Heart right ventricle (tissue), 16 donors: ENCODE measurements at regions not wholly inside any gene's neighbourhood (a gene's known extent, or its start where the extent isn't known, plus 50 kb on each side); places are given as distances from the start of the nearest gene placed in this dataset.
"Not testable (repeated sequence)": the region's sequence is repeated elsewhere in the genome, so short reads cannot be mapped to it uniquely, and the experiment has no call there.

Source experiments
- ATAC-seq, 8 donors: fragments of 200-7000 bp; cut with Tn5 transposase; one replicate each; pipeline ENCODE4 v1.9.1; 2020; ENCODE audit warnings: mild to moderate bottlenecking in 8 of 8, moderate library complexity in 8 of 8, moderate number of reproducible peaks in 1 of 8
- DNase-seq, 2 donors: peaks; one replicate each; pipeline ENCODE4 v3.0.0-alpha.2; 2020
- H3K27ac ChIP-seq, 10 donors: fragments of 200-600 bp; sonication (generic) in 2 of 10; one replicate each; pipeline versions ENCODE4 v1.5.0 to v1.8.0; 2020 to 2022; ENCODE audit warnings: mild to moderate bottlenecking in 3 of 10
- H3K27me3 ChIP-seq, 7 donors: fragments of 200-600 bp; one replicate each; pipeline ENCODE4 v1.8.0; 2021 to 2022; ENCODE audit warnings: mild to moderate bottlenecking in 2 of 7
- H3K36me3 ChIP-seq, 9 donors: fragments of 200-600 bp; sonication (generic) in 1 of 9; one replicate each; pipeline versions ENCODE4 v1.5.0 to v1.8.0; 2020 to 2022; ENCODE audit warnings: mild to moderate bottlenecking in 2 of 9
- H3K4me1 ChIP-seq, 9 donors: fragments of 200-600 bp; sonication (generic) in 1 of 9; one replicate each; pipeline versions ENCODE4 v1.5.0 to v1.8.0; 2020 to 2022; ENCODE audit warnings: mild to moderate bottlenecking in 4 of 9
- H3K4me3 ChIP-seq, 10 donors: fragments of 200-600 bp; sonication (generic) in 2 of 10; one replicate each; pipeline versions ENCODE4 v1.5.0 to v1.8.0; 2020 to 2022; ENCODE audit warnings: mild to moderate bottlenecking in 7 of 10, moderate library complexity in 2 of 10
- H3K9me3 ChIP-seq, 11 donors: fragments of 200-600 bp in 10 of 11; sonication (generic) in 2 of 11; one replicate each; pipeline versions ENCODE4 v1.5.0 to v1.8.0; 2013 to 2022; ENCODE audit warnings: mild to moderate bottlenecking in 2 of 11, control low read depth in 1 of 11, moderate library complexity in 1 of 11
- WGBS, 2 donors: extraction: QIAGEN DNeasy Blood & Tissue Kit; methylation state at CpG; one replicate each; pipeline ENCODE4 v1.1.7; 2013; ENCODE audit warnings: inconsistent platforms in 1 of 2; 5-methylcytosine and 5-hydroxymethylcytosine counted together
- intact Hi-C, 10 donors: fragments of 100-400 bp; cut with DNase I; formaldehyde crosslinking; loops; one replicate each; pipeline versions ENCODE4 v1.11.1 to v1.14.2; 2022
- TF ChIP-seq, protein P1 (sequence below), 9 donors: fragments of 200-600 bp; sonication (generic) in 2 of 9; IDR thresholded peaks; one replicate each; pipeline versions ENCODE4 v1.5.0 to v1.8.0; 2021 to 2022; ENCODE audit warnings: antibody characterized with exemption in 9 of 9, mild to moderate bottlenecking in 5 of 9, moderate library complexity in 1 of 9
- donor health status: Arrhythmogenic right ventricular cardiomyopathy.
- donor health status: ischemic (EF 13 %, LVEDD 7.1; RV severe dilation, severe dysfunction).
- donor health status: healthy with polysubstance abuse.
- donor health status: DM: no; HTN: yes; CAD: no.
- donor health status: DM: no; HTN: no; CAD: no.
- donor health status: ischemic (EF 25% LVEDD 6.9; RV normal size, moderate dysfunction).
- donor health status: ischemic (EF 25% LVEDD 5.7; RV mildly dilated, moderate dysfunction).
- donor health status: healthy.
- donor health status: DM: yes; HTN: yes; CAD: no.
- donor health status: Ischemic cardiomyopathy.
- donor health status: ischemic (EF 35%, LVEDD 5.7; RV mildly dilated, moderate dysfunction).
- donor health status: nonischemic (EF 11% LVEDD 7.7; RV severe dilation, severe dysfunction).
- donor health status: DM: yes; HTN: yes; CAD: no.
- donor health status: PGD.
- donor health status: ischemic (EF 29% LVEDD 5.4; RV normal size, mild dysfunction).
- donor health status: nonischemic (EF 23%, LVEDD 6.1; RV moderate dilation, normal function).

DNA sequence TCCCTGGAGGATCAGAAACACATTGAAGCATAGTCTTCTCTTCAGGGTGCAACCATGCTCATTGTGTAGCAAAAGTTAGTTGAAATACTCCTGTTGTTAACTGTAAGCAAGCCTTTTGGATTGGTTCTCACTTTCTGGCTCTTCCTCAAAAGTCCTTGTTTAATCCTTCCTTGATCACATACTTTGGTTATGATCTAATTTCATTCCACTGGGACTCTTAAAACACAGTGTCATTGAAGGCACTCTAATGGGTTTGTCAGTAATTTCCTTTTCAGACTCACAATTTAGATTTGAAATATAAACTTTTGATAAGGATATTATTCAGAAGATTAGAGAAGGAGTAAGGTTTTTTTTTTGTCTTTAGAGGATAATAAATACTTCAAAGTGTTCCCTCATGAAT, 451.7 kb upstream of the SGO1 start:
- no peak overlapping the region for H3K27ac ChIP-seq
- ATAC-seq: no peak

DNA sequence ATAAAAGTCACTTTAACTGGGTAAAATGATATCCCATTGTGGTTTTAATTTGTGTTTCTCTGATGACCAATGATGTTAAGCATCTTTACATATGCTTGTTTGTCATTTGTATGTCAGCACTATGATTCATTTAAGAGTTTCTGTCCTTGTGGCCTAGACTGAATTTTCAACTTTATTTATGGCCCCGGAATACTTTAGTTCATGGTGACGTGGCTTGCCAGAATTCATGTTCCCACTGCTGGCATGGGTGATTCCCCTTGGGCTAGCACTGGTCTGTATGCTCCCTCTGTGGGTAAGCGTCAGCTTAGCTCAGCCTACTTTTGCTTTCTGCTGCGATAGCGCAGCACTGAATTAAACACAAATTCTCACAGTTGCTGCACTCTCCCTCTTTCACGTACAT, 436.3 kb upstream of the SGO1 start:
- H3K4me3 ChIP-seq: no peak overlapping the region
- H3K27ac ChIP-seq: no peak overlapping the region
- TF ChIP-seq, protein P1, sequence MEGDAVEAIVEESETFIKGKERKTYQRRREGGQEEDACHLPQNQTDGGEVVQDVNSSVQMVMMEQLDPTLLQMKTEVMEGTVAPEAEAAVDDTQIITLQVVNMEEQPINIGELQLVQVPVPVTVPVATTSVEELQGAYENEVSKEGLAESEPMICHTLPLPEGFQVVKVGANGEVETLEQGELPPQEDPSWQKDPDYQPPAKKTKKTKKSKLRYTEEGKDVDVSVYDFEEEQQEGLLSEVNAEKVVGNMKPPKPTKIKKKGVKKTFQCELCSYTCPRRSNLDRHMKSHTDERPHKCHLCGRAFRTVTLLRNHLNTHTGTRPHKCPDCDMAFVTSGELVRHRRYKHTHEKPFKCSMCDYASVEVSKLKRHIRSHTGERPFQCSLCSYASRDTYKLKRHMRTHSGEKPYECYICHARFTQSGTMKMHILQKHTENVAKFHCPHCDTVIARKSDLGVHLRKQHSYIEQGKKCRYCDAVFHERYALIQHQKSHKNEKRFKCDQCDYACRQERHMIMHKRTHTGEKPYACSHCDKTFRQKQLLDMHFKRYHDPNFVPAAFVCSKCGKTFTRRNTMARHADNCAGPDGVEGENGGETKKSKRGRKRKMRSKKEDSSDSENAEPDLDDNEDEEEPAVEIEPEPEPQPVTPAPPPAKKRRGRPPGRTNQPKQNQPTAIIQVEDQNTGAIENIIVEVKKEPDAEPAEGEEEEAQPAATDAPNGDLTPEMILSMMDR (IDR thresholded peaks at IDR 0.05): no peak
- no peaks in the 10 kb centered on the region for H3K27me3 ChIP-seq
- peaks cover 0 to 13% (median 0%) of the 10 kb centered on the region in 11 donors for H3K9me3 ChIP-seq
- no peak for ATAC-seq
- 92 to 95% methylated on average over 6 of the region's 6 CpGs for WGBS, 2 donors
- H3K36me3 ChIP-seq: no peaks in the 10 kb centered on the region
- intact Hi-C loops: no loop called here
- peaks cover 0 to 4% (median 0%) of the 10 kb centered on the region in 9 donors for H3K4me1 ChIP-seq
- no peak for DNase-seq

More for the DNA sequence above, 451.7 kb upstream of the SGO1 start:
- no peak overlapping the region for H3K4me3 ChIP-seq
- H3K36me3 ChIP-seq: no peaks in the 10 kb centered on the region
- TF ChIP-seq, protein P1 (IDR thresholded peaks at IDR 0.05): no peak
- no peak for DNase-seq
- no peaks in the 10 kb centered on the region for H3K9me3 ChIP-seq
- H3K27me3 ChIP-seq: no peaks in the 10 kb centered on the region
- intact Hi-C loops: no loop called here
- H3K4me1 ChIP-seq: peaks cover 0 to 4% (median 0%) of the 10 kb centered on the region in 9 donors

DNA sequence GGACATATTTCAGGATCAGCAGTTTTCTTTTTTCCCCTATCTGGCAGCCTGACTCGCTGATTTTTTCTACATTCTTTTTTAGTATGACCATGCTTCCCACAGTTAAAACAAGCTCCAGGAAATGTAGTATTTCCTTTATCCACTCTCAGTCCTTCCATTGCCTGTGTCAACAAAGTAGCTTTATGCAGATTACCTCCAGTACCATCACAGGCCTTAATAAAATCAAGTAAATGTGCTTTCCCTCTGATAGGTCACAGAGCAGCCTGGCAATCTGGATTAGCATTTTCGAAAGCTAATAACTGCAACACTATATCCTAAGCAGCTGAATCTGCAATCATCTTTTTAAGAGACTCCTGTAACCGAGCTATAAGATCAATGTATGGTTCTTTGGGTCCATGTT, 432.6 kb upstream of the SGO1 start:
- H3K4me1 ChIP-seq, H3K4me3 ChIP-seq, H3K36me3 ChIP-seq, intact Hi-C loops, H3K27me3 ChIP-seq, DNase-seq, ATAC-seq, H3K27ac ChIP-seq: not testable (repeated sequence)
- 56 to 58% methylated on average over 3 of the region's 3 CpGs for WGBS, 2 donors
- H3K9me3 ChIP-seq: peaks cover 0 to 44% (median 16%) of the 10 kb centered on the region in 11 donors

DNA sequence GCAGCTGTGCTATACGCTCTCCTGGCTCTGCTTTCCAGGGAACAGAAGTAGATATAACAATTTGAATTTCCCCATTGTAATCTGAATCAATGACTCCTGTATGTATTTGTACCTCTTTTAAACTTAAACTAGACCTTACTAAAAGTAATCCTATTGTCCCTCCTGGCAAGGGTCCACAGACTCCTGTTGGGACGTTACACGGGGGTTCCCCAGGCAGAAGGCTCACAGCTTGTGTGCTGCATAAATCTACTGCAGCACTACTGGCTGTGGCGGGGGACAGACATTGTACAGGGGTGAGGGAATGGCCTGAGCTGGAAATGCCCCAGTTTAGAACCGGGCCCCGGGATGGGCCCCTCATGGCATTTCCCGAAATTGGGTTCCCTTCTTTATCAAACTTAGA, 432.2 kb upstream of the SGO1 start:
- DNase-seq: peak in 1 of 2 donors; percentile 10
- H3K27ac ChIP-seq, ATAC-seq, H3K4me3 ChIP-seq, H3K36me3 ChIP-seq, H3K4me1 ChIP-seq, H3K27me3 ChIP-seq, intact Hi-C loops: not testable (repeated sequence)
- WGBS, 2 donors: 42 to 48% methylated on average over 7 of the region's 7 CpGs
- H3K9me3 ChIP-seq: peaks cover 0 to 49% (median 20%) of the 10 kb centered on the region in 11 donors

DNA sequence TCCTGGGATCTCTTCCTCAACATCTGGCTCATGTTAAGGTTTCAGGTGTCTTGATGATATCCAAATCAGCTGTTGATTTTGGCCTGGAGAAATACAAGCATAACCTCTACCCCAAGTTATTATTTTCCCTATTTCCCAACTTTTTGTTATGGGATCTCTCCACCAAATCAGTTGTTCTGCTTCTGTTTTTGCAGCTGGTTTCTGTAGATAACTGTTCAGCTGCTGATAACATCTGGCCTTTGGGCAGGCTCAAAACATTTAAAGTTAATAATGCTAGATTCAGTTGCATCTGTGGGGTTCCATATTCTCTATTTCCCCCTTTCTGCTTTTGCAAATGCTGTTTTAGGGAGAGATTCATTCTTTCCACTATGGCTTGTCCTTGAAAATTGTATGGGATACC, 430.0 kb upstream of the SGO1 start:
- H3K4me1 ChIP-seq, DNase-seq, intact Hi-C loops, H3K27ac ChIP-seq, H3K4me3 ChIP-seq, ATAC-seq, H3K27me3 ChIP-seq, H3K36me3 ChIP-seq: not testable (repeated sequence)
- peaks cover 0 to 67% (median 33%) of the 10 kb centered on the region in 11 donors for H3K9me3 ChIP-seq

DNA sequence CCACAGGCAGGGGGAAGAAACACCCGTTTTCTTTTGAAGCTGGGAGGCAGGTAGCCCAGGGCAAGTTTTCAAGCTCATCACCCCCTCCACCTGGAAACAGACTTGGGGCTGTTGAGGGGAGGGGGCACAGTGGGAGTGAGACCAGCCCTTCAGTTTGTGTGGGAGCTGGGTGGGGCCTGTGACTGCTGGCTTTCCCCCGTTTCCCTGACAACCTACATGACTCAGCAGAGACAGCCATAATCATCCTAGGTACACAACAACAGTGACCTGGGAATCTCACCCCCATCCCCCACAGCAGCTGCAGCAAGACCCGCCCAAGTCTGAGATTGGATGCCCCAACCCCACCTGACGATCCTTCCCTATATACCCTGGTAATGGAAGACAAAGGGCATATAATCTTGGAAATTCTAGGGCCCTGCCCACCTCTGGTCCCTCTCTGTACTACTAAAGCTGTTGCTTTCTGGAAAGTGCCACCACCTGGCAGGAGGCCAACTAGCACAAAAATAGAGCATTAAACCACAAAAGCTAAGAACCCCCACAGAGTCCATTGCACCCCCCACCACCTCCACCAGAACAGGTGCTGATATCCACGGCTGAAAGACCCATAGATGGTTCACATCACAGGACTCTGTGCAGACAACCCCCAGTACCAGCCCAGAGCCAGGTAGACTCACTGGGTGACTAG, 422.2 kb upstream of the SGO1 start:
- intact Hi-C loops: no loop called here
- no peaks in the 10 kb centered on the region for H3K4me1 ChIP-seq
- 87 to 88% methylated on average over 5 of the region's 5 CpGs for WGBS, 2 donors
- no peak overlapping the region for H3K27ac ChIP-seq
- ATAC-seq: no peak
- no peaks in the 10 kb centered on the region for H3K36me3 ChIP-seq
- no peaks in the 10 kb centered on the region for H3K27me3 ChIP-seq
- H3K4me3 ChIP-seq: no peak overlapping the region
- TF ChIP-seq, protein P1 (IDR thresholded peaks at IDR 0.05): no peak
- H3K9me3 ChIP-seq: peaks cover 0 to 74% (median 19%) of the 10 kb centered on the region in 11 donors
- no peak for DNase-seq
